ENCODE measurements at regions not wholly inside any gene's neighbourhood (a gene's known extent, or its start where the extent isn't known, plus 50 kb on each side); places are given as distances from the start of the nearest gene placed in this dataset.

DNA sequence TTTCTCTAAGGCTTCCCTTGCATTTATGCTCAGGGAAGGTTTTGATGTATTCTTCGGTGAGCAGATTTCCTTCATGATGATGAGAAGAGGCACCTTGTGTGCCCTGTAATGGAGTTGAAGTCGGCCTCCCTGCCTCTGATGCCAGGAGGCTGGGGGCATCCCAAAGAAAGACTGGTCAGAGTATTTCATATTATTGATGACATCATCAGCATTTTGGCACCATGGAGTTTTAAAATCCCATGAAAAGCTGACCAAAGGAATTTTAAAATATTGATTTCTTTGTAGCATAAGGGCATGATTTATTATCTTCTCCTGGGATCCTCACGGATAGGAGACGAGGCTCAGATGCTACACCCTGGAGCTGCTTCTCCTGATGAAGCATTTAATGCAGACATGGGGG, 231.2 kb upstream of the IRX1 start:
- H3K4me3 ChIP-seq (ENCODE audit: low read length), result no peak overlapping the region
- no peaks in the 10 kb centered on the region for H3K9me3 ChIP-seq (ENCODE audit: low read length)
- no peak overlapping the region for H3K27ac ChIP-seq (ENCODE audit: low read depth, low read length)
- Mint-ChIP-seq H3K4me3 (no peak overlapping the region), H3K4me1 (no peaks in the 10 kb centered on the region), H3K9me3 (peaks cover 0 to 20% (median 10%) of the 10 kb centered on the region in 5 donors), H3K27ac (no peak overlapping the region), H3K36me3 (peaks cover 0 to 1% (median 0%) of the 10 kb centered on the region in 3 donors), H3K27me3 (no peaks in the 10 kb centered on the region)
- POLR2A ChIA-PET, result no interaction called here
- H3K36me3 ChIP-seq (ENCODE audit: insufficient read depth, low read length), result no peaks in the 10 kb centered on the region
- no peaks in the 10 kb centered on the region for H3K4me1 ChIP-seq (ENCODE audit: insufficient read depth, low read length)
- DNase-seq, result no peak
- no peaks in the 10 kb centered on the region for H3K27me3 ChIP-seq (ENCODE audit: insufficient read depth, low read length, poor library complexity, severe bottlenecking)
- CTCF ChIA-PET, result no interaction called here

DNA sequence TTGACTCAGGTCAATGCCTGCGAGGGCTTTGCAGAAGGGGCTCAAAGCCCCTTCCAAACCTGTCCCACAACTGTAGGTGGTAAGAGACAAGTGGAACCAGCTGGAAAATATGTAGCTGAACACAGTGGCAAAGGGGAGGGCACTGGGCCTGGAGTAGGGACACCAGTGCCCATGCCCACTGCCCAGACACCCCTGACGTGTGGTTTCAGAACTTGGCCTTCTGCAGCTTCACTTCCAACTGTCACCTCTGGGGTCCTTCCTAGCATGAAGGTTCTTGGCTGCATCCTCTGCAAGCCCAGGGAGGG, 233.1 kb upstream of the IRX1 start:
- no peak overlapping the region for H3K4me3 ChIP-seq (ENCODE audit: low read length)
- CTCF ChIA-PET, result no interaction called here
- Mint-ChIP-seq H3K36me3 (peaks cover 0 to 1% (median 0%) of the 10 kb centered on the region in 3 donors), H3K4me1 (no peaks in the 10 kb centered on the region), H3K27ac (no peak overlapping the region), H3K9me3 (peaks cover 0 to 19% (median 10%) of the 10 kb centered on the region in 5 donors), H3K27me3 (no peaks in the 10 kb centered on the region), H3K4me3 (no peak overlapping the region)
- H3K27ac ChIP-seq (ENCODE audit: low read depth, low read length), result no peak overlapping the region
- H3K9me3 ChIP-seq (ENCODE audit: low read length), result no peaks in the 10 kb centered on the region
- H3K4me1 ChIP-seq (ENCODE audit: insufficient read depth, low read length), result no peaks in the 10 kb centered on the region
- H3K36me3 ChIP-seq (ENCODE audit: insufficient read depth, low read length), result no peaks in the 10 kb centered on the region
- no peak for DNase-seq
- H3K27me3 ChIP-seq (ENCODE audit: insufficient read depth, low read length, poor library complexity, severe bottlenecking), result no peaks in the 10 kb centered on the region
- POLR2A ChIA-PET, result no interaction called here

DNA sequence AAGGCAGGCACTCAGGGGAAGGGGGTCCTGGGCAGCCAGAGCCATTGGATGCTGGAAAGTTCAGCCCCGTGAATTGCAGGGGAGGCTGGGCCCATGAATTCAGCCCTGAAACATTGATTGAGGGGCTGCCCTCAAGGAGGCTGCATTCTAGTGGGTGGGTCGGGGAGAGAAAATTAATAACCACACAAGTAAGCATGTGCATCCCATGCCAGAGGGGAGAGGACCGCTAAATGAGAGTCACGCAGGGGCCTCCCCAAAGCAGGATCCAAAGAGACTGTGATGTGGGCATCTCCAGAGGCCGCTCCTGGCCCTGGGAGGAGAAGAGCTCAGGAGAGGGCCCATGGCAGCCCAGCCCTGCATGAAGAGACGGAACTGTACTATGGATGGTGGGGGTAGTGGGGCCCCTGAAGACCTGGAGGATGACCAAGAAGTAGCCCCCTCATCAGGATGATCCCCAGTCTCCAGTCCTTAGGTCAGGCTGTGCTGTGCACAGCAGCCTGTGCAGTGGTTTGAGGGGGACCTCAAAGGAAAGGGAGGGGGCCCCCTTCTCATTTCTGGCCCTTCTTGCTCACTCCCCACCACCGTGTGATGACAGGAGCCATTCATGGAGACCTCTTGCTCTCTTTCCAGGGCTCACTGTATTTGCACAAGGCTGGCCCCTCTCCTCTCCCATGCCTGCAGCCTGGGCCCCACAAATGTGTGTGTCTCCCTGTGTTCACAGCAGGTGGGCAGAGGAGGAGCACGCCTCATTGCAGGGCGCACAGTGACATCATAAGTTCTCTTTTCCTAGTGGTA, 233.6 kb upstream of the IRX1 start:
- no peak for DNase-seq
- H3K9me3 Mint-ChIP-seq, result peaks cover 0 to 20% (median 10%) of the 10 kb centered on the region in 5 donors
- Histone ChIP-seq H3K27me3 (ENCODE audit: insufficient read depth, low read length, poor library complexity, severe bottlenecking) (no peaks in the 10 kb centered on the region), H3K4me1 (ENCODE audit: insufficient read depth, low read length) (no peaks in the 10 kb centered on the region), H3K27ac (ENCODE audit: low read depth, low read length) (no peak overlapping the region), H3K36me3 (ENCODE audit: insufficient read depth, low read length) (no peaks in the 10 kb centered on the region), H3K4me3 (ENCODE audit: low read length) (no peak overlapping the region), H3K9me3 (ENCODE audit: low read length) (no peaks in the 10 kb centered on the region)
- ChIA-PET CTCF (no interaction called here), POLR2A (no interaction called here)
- no peak overlapping the region for H3K4me3 Mint-ChIP-seq
- no peaks in the 10 kb centered on the region for H3K4me1 Mint-ChIP-seq
- no peaks in the 10 kb centered on the region for H3K27me3 Mint-ChIP-seq
- peaks cover 0 to 1% (median 0%) of the 10 kb centered on the region in 3 donors for H3K36me3 Mint-ChIP-seq
- no peak overlapping the region for H3K27ac Mint-ChIP-seq

DNA sequence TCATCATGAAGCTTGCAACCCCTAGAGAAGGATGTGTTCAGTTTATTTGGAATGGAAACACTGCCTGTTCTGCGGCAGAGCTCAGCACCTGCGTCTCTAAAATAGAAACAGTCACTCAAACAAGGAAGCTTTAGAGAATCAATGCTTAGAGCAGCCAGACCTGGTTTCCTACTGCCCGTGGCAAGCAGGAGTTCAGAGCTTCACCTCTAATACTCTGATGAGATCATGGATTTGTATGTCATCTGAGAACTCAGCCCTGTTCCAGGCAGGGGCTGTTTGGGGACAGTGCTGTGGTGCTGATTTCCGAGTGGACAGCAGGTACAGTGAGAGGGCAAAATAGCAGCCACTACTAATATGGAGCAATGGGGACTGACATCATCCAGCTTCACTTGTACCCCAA, 236.0 kb upstream of the IRX1 start:
- H3K27me3 ChIP-seq (ENCODE audit: insufficient read depth, low read length, poor library complexity, severe bottlenecking), result no peaks in the 10 kb centered on the region
- POLR2A ChIA-PET, result no interaction called here
- no peak overlapping the region for H3K27ac Mint-ChIP-seq
- H3K27ac ChIP-seq (ENCODE audit: low read depth, low read length), result no peak overlapping the region
- no peaks in the 10 kb centered on the region for H3K36me3 ChIP-seq (ENCODE audit: insufficient read depth, low read length)
- H3K4me3 ChIP-seq (ENCODE audit: low read length), result no peak overlapping the region
- no peaks in the 10 kb centered on the region for H3K27me3 Mint-ChIP-seq
- no peak for DNase-seq
- CTCF ChIA-PET, result interaction anchor here (1.0 kb wide), 1 partner anchor 16 kb away, joined by 3 read pairs; no protein-coding TSS in a partner anchor
- H3K9me3 Mint-ChIP-seq, result peaks cover 0 to 20% (median 8%) of the 10 kb centered on the region in 5 donors
- H3K4me1 Mint-ChIP-seq, result no peaks in the 10 kb centered on the region
- no peak overlapping the region for H3K4me3 Mint-ChIP-seq
- no peaks in the 10 kb centered on the region for H3K9me3 ChIP-seq (ENCODE audit: low read length)
- H3K36me3 Mint-ChIP-seq, result peaks cover 0 to 1% (median 0%) of the 10 kb centered on the region in 3 donors
- no peaks in the 10 kb centered on the region for H3K4me1 ChIP-seq (ENCODE audit: insufficient read depth, low read length)

DNA sequence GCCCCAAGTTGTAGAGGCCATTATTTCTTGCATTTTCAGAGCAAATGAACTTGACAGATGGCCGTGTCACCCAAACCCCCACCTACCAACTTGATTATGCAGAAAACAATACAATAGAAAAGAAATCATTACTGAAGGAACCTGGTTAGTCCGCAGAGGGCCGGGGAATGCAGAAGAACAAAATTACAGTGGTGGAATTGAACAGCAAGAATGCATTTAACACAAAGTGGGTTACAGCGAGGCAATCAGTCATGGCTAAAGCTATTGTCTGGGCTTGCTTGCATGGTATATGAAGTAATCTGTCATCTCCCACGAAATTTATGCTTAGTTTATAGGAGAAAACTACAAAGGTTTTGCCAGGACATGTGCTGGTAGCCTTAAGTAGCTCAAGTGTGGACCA, 238.3 kb upstream of the IRX1 start:
- no peak overlapping the region for H3K27ac ChIP-seq (ENCODE audit: low read depth, low read length)
- DNase-seq, result no peak
- POLR2A ChIA-PET, result no interaction called here
- H3K27me3 ChIP-seq (ENCODE audit: insufficient read depth, low read length, poor library complexity, severe bottlenecking), result no peaks in the 10 kb centered on the region
- Mint-ChIP-seq H3K27ac (no peak overlapping the region), H3K9me3 (peaks cover 0 to 18% (median 8%) of the 10 kb centered on the region in 5 donors), H3K27me3 (no peaks in the 10 kb centered on the region), H3K4me1 (no peaks in the 10 kb centered on the region), H3K36me3 (peaks cover 0 to 1% (median 0%) of the 10 kb centered on the region in 3 donors), H3K4me3 (no peak overlapping the region)
- CTCF ChIA-PET, result no interaction called here
- H3K36me3 ChIP-seq (ENCODE audit: insufficient read depth, low read length), result no peaks in the 10 kb centered on the region
- no peaks in the 10 kb centered on the region for H3K9me3 ChIP-seq (ENCODE audit: low read length)
- H3K4me1 ChIP-seq (ENCODE audit: insufficient read depth, low read length), result no peaks in the 10 kb centered on the region
- no peak overlapping the region for H3K4me3 ChIP-seq (ENCODE audit: low read length)

DNA sequence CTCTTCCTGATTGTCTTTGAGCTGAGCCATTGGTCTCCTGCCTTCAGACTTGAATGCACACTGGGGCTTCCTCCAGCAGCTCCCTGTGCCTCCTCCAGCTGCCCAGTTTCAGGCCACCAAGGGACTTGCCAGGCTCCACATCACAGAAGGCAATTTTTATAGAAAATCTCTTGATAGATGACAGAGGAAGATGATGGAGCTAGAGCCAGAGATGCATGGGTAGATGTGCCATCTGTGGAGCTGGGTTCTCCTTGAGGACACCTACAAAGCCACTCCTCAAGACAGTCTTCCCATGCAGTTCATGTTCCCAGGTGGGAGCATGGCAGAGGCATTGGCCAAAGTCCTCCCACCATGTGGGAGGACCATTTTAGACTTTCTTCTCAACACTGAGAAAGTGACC, 239.6 kb upstream of the IRX1 start:
- no peak overlapping the region for H3K4me3 ChIP-seq (ENCODE audit: low read length)
- Mint-ChIP-seq H3K27ac (no peak overlapping the region), H3K4me1 (no peaks in the 10 kb centered on the region), H3K27me3 (no peaks in the 10 kb centered on the region), H3K9me3 (peaks cover 0 to 24% (median 6%) of the 10 kb centered on the region in 5 donors), H3K4me3 (no peak overlapping the region), H3K36me3 (peaks cover 0 to 1% (median 0%) of the 10 kb centered on the region in 3 donors)
- ChIA-PET POLR2A (no interaction called here), CTCF (no interaction called here)
- H3K27me3 ChIP-seq (ENCODE audit: insufficient read depth, low read length, poor library complexity, severe bottlenecking), result no peaks in the 10 kb centered on the region
- H3K4me1 ChIP-seq (ENCODE audit: insufficient read depth, low read length), result no peaks in the 10 kb centered on the region
- no peaks in the 10 kb centered on the region for H3K9me3 ChIP-seq (ENCODE audit: low read length)
- DNase-seq, result no peak
- no peak overlapping the region for H3K27ac ChIP-seq (ENCODE audit: low read depth, low read length)
- H3K36me3 ChIP-seq (ENCODE audit: insufficient read depth, low read length), result no peaks in the 10 kb centered on the region

DNA sequence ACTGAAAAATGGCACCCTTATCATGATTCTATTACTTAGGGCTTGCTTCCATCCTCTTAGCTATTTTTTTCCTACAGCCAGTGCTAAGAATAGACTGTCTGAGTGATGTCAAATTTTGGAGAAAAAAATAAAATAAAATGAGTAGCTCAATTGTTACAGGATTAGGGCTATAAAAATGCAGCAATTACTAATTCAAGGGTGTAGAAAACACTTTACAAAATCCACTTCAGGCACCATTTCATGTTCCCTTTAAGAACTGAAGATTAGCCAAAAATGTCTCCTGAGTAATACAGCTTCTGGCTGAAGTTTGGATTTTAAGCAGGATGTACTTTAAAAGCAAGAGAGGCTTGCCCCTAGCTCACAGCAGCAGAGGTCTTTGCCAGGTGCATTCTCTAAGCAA, 240.5 kb upstream of the IRX1 start:
- H3K4me3 Mint-ChIP-seq, result no peak overlapping the region
- no peaks in the 10 kb centered on the region for H3K36me3 Mint-ChIP-seq
- H3K36me3 ChIP-seq (ENCODE audit: insufficient read depth, low read length), result no peaks in the 10 kb centered on the region
- CTCF ChIA-PET, result no interaction called here
- no peaks in the 10 kb centered on the region for H3K27me3 ChIP-seq (ENCODE audit: insufficient read depth, low read length, poor library complexity, severe bottlenecking)
- peaks cover 0 to 22% (median 5%) of the 10 kb centered on the region in 5 donors for H3K9me3 Mint-ChIP-seq
- no peaks in the 10 kb centered on the region for H3K4me1 Mint-ChIP-seq
- no peak overlapping the region for H3K4me3 ChIP-seq (ENCODE audit: low read length)
- H3K27ac ChIP-seq (ENCODE audit: low read depth, low read length), result no peak overlapping the region
- no peaks in the 10 kb centered on the region for H3K4me1 ChIP-seq (ENCODE audit: insufficient read depth, low read length)
- no peak for DNase-seq
- POLR2A ChIA-PET, result no interaction called here
- no peaks in the 10 kb centered on the region for H3K27me3 Mint-ChIP-seq
- no peaks in the 10 kb centered on the region for H3K9me3 ChIP-seq (ENCODE audit: low read length)
- no peak overlapping the region for H3K27ac Mint-ChIP-seq

DNA sequence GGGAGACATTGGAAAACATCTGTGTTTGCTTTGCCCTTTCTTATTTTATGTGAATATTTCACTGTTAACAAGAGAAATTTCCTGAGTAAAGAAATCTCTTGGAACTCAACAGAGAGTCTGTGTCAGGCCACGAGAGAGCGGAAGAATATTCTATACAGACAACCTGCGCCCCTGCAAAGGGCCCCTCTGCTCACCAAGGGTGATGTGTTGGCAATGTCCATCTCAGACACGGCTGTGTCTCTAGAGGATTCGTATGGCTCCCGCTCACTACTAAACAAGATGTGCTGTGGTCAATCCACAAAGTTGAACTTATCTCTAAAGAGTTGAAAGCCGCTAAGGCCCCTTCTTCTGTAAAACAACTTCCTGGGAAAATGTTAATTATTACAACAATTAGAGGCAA, 241.0 kb upstream of the IRX1 start:
- Histone ChIP-seq H3K4me1 (ENCODE audit: insufficient read depth, low read length) (no peaks in the 10 kb centered on the region), H3K27me3 (ENCODE audit: insufficient read depth, low read length, poor library complexity, severe bottlenecking) (no peaks in the 10 kb centered on the region), H3K36me3 (ENCODE audit: insufficient read depth, low read length) (no peaks in the 10 kb centered on the region), H3K9me3 (ENCODE audit: low read length) (no peaks in the 10 kb centered on the region), H3K27ac (ENCODE audit: low read depth, low read length) (no peak overlapping the region), H3K4me3 (ENCODE audit: low read length) (no peak overlapping the region)
- no peak overlapping the region for H3K4me3 Mint-ChIP-seq
- ChIA-PET CTCF (no interaction called here), POLR2A (no interaction called here)
- peaks cover 0 to 5% (median 0%) of the 10 kb centered on the region in 3 donors for H3K36me3 Mint-ChIP-seq
- no peaks in the 10 kb centered on the region for H3K27me3 Mint-ChIP-seq
- H3K9me3 Mint-ChIP-seq, result peaks cover 0 to 24% (median 5%) of the 10 kb centered on the region in 5 donors
- DNase-seq, result no peak
- H3K4me1 Mint-ChIP-seq, result no peaks in the 10 kb centered on the region
- no peak overlapping the region for H3K27ac Mint-ChIP-seq

Measured in CD8-positive, alpha-beta memory T cell (primary cell).